H1 (cell line): ENCODE measurements at regions not wholly inside any gene's neighbourhood (a gene's known extent, or its start where the extent isn't known, plus 50 kb on each side); places are given as distances from the start of the nearest gene placed in this dataset.

Experiments used
- BRCA1 ChIP-seq: IDR thresholded peaks from 2 replicates; pipeline ENCODE4 v1.6.1; 2012; ENCODE audit warnings: low read depth, low read length, improper control_type of control experiment
- CBX8 ChIP-seq: fragments of 300-800, 300-1000 bp; sonication (generic); IDR thresholded peaks from 2 replicates; pipeline ENCODE4 v1.7.1; 2016; ENCODE audit warnings: low read depth, low read length, borderline replicate concordance
- CTCF ChIP-seq, 3 experiments: IDR thresholded peaks; 1 replicate in 2 of 3; 2 replicates in 1 of 3; pipeline versions ENCODE4 v1.5.1 to v1.6.1; 2011; ENCODE audit warnings: low read length in 3 of 3, mild to moderate bottlenecking in 3 of 3, inconsistent platforms in 2 of 3, low read depth in 1 of 3, moderate library complexity in 1 of 3; ENCODE audit not compliant: insufficient read depth in 1 of 3; ENCODE audit errors: control extremely low read depth in 1 of 3
- FOSL1 ChIP-seq: IDR thresholded peaks from 2 replicates; pipeline ENCODE4 v1.6.1; 2011; ENCODE audit warnings: mild to moderate bottlenecking, low read depth, low read length, moderate library complexity; ENCODE audit not compliant: insufficient read depth
- POLR2A ChIP-seq, 2 experiments: IDR thresholded peaks; 1 replicate in 1 of 2; 2 replicates in 1 of 2; pipeline ENCODE4 v1.6.1; 2011; ENCODE audit warnings: low read depth in 2 of 2, low read length in 2 of 2, mild to moderate bottlenecking in 2 of 2; ENCODE audit errors: control extremely low read depth in 1 of 2
- POLR2AphosphoS5 ChIP-seq: IDR thresholded peaks from 2 replicates; pipeline ENCODE4 v1.6.1; 2011; ENCODE audit warnings: low read depth, low read length
- RFX5 ChIP-seq: IDR thresholded peaks from 2 replicates; pipeline ENCODE4 v1.6.1; 2011; ENCODE audit warnings: low read depth, low read length, improper control_type of control experiment, borderline replicate concordance

GRCh38 chr1:191536791-191537429 is 621.4 kb upstream of the RGS18 start:
- no peak for TF ChIP-seq POLR2A (IDR thresholded peaks at IDR 0.05; ENCODE audit: control extremely low read depth in 1 of 2, low read depth in 2 of 2, low read length in 2 of 2)
- TF ChIP-seq CTCF (IDR thresholded peaks at IDR 0.05; ENCODE audit: control extremely low read depth in 1 of 3, insufficient read depth in 1 of 3, low read depth in 1 of 3, low read length in 3 of 3): no peak
- no peak for TF ChIP-seq FOSL1
- TF ChIP-seq BRCA1: no peak
- no peak for TF ChIP-seq CBX8
- TF ChIP-seq RFX5: no peak
- TF ChIP-seq POLR2AphosphoS5: no peak
